Breast epithelium (tissue), 4 donors: ENCODE measurements at regions not wholly inside any gene's neighbourhood (a gene's known extent, or its start where the extent isn't known, plus 50 kb on each side); places are given as distances from the start of the nearest gene placed in this dataset.

Experiments
- DNase-seq, 2 donors: peaks; one replicate each; pipeline ENCODE4 v3.0.0-alpha.2; 2019; ENCODE audit warnings: low spot score in 2 of 2
- H3K27ac ChIP-seq, 2 donors: fragments of 200-600 bp; sonication (generic) in 1 of 2; one replicate each; pipeline ENCODE4 v1.5.1; 2016 to 2019; ENCODE audit warnings: mild to moderate bottlenecking in 1 of 2
- H3K27me3 ChIP-seq, 2 donors: fragments of 200-600 bp; sonication (generic) in 1 of 2; one replicate each; pipeline versions ENCODE4 v1.5.1 to v1.6.0; 2017 to 2019; ENCODE audit warnings: control low read depth in 1 of 2, mild to moderate bottlenecking in 1 of 2
- H3K36me3 ChIP-seq: fragments of 200-600 bp; one replicate; pipeline ENCODE4 v1.5.1; 2019
- H3K4me1 ChIP-seq, 2 donors: fragments of 200-600 bp; sonication (generic); one replicate each; pipeline ENCODE4 v1.5.1; 2016 to 2019; ENCODE audit warnings: control low read depth in 1 of 2
- H3K4me3 ChIP-seq, 3 donors: fragments of 200-600 bp; sonication (generic); 1 replicate in 2 of 3; 2 replicates in 1 of 3; pipeline ENCODE4 v1.5.1; 2016 to 2019; ENCODE audit warnings: mild to moderate bottlenecking in 3 of 3, moderate library complexity in 2 of 3
- H3K9me3 ChIP-seq, 2 donors: fragments of 200-600 bp; sonication (generic) in 1 of 2; one replicate each; pipeline ENCODE4 v1.5.1; 2016 to 2019; ENCODE audit warnings: control low read depth in 1 of 2
- POLR2A ChIP-seq: fragments of 450-650 bp; IDR thresholded peaks from one replicate; pipeline ENCODE4 v1.6.1; 2016; ENCODE audit warnings: antibody characterized with exemption, mild to moderate bottlenecking, moderate library complexity
- POLR2AphosphoS5 ChIP-seq, 3 donors: sonication (generic); formaldehyde crosslinking; IDR thresholded peaks; one replicate each; pipeline ENCODE4 v1.6.1; 2017; ENCODE audit warnings: antibody characterized with exemption in 3 of 3
- intact Hi-C: fragments of 100-400 bp; cut with DNase I; formaldehyde crosslinking; loops from one replicate; pipeline ENCODE4 v1.15.1; 2023; ENCODE audit warnings: low total_unique reads
- TF ChIP-seq, protein P1 (sequence below), 3 donors: fragments of 450-650 bp; IDR thresholded peaks; one replicate each; pipeline ENCODE4 v1.5.1; 2016 to 2017; ENCODE audit warnings: antibody characterized with exemption in 3 of 3, mild to moderate bottlenecking in 3 of 3, moderate library complexity in 3 of 3

DNA sequence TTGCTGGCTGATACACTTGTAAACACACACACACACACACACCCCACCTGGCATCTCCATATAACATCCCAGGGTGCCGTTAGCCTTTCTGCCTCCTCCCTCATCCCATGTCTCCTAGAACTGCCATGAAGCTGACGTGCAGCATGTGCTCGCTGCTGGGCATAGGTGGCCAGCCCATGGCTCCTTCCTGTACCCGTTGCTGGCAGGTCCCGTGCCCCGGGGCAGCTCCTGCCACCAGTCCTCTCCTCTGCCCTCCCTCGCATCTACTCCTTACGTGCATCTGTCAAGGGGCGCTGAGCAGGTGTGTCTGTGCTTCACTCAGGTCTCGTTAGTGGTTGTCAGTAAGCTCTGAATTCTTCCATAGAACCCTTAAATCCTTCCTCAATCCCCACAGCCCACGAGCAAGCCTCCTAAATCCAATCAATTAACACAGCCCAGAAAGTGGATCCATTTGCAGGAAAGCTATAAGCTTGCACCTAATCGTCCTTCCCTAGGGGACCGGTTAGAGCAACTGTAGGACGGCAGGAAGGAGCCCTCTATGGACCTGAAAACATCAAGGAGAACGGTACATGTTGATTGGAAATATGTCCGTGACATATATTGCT lies 218.1 kb upstream of the FOXF1 start:
- TF ChIP-seq POLR2AphosphoS5 (IDR thresholded peaks at IDR 0.05): no peak
- TF ChIP-seq, protein P1, sequence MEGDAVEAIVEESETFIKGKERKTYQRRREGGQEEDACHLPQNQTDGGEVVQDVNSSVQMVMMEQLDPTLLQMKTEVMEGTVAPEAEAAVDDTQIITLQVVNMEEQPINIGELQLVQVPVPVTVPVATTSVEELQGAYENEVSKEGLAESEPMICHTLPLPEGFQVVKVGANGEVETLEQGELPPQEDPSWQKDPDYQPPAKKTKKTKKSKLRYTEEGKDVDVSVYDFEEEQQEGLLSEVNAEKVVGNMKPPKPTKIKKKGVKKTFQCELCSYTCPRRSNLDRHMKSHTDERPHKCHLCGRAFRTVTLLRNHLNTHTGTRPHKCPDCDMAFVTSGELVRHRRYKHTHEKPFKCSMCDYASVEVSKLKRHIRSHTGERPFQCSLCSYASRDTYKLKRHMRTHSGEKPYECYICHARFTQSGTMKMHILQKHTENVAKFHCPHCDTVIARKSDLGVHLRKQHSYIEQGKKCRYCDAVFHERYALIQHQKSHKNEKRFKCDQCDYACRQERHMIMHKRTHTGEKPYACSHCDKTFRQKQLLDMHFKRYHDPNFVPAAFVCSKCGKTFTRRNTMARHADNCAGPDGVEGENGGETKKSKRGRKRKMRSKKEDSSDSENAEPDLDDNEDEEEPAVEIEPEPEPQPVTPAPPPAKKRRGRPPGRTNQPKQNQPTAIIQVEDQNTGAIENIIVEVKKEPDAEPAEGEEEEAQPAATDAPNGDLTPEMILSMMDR (IDR thresholded peaks at IDR 0.05): no peak
- TF ChIP-seq POLR2A: no peak
- Histone ChIP-seq H3K9me3 (no peaks in the 10 kb centered on the region), H3K4me1 (no peaks in the 10 kb centered on the region), H3K4me3 (no peak overlapping the region), H3K27ac (no peak overlapping the region), H3K36me3 (no peaks in the 10 kb centered on the region), H3K27me3 (peaks cover under 1 to 99% of the 10 kb centered on the region in 2 donors)
- no peak for DNase-seq
- intact Hi-C loops: no loop called here

DNA sequence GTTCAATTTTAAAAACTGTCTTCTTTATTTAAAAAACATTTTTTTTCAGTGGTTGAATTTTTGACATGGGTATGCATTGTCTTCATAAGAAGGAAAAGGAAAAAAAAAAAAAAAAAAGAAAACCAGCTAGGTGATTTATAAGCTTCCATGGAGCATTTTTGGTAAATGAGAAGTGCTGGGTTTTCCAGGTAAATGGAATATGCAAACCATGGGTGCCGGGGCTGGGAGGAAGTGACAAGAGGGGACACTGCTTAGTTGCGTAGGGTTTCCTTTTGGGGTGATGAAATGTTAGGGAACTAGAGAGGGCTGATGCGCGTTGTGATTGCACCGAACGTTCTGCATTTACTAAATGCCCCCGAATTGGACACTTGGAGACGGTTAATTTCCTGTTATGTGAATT lies 217.4 kb upstream of the FOXF1 start:
- no peaks in the 10 kb centered on the region for H3K4me1 ChIP-seq
- no peak for DNase-seq
- intact Hi-C loops: no loop called here
- TF ChIP-seq POLR2AphosphoS5 (IDR thresholded peaks at IDR 0.05) (no peak), POLR2A (no peak)
- TF ChIP-seq, protein P1 (IDR thresholded peaks at IDR 0.05): no peak
- no peaks in the 10 kb centered on the region for H3K9me3 ChIP-seq
- H3K27me3 ChIP-seq: peaks cover 0 to 99% of the 10 kb centered on the region in 2 donors
- no peak overlapping the region for H3K27ac ChIP-seq
- H3K36me3 ChIP-seq: no peaks in the 10 kb centered on the region
- no peak overlapping the region for H3K4me3 ChIP-seq

DNA sequence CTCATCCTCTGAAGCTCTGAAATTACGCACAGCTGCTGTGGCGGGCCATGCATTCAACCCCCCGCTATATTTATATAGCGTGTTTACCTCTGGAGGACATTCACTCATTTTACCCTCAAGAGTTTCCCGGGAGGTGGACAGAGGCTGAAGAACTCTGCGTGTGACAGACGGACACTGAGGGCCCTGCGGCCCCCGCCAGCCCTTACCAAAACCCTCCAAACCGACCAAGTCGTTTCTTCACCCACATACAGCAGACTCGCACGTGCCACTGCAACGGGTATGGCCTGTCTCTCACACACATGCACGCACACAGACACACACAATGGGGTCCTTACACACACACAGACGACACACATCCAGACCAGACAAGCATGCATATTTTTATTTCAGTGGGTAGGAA lies 216.4 kb upstream of the FOXF1 start:
- H3K27ac ChIP-seq: no peak overlapping the region
- no peak for DNase-seq
- H3K4me1 ChIP-seq: no peaks in the 10 kb centered on the region
- TF ChIP-seq, protein P1 (IDR thresholded peaks at IDR 0.05): no peak
- no peak for TF ChIP-seq POLR2A
- intact Hi-C loops: no loop called here
- peaks cover 0 to 99% of the 10 kb centered on the region in 2 donors for H3K27me3 ChIP-seq
- no peak overlapping the region for H3K4me3 ChIP-seq
- no peaks in the 10 kb centered on the region for H3K36me3 ChIP-seq
- no peaks in the 10 kb centered on the region for H3K9me3 ChIP-seq

DNA sequence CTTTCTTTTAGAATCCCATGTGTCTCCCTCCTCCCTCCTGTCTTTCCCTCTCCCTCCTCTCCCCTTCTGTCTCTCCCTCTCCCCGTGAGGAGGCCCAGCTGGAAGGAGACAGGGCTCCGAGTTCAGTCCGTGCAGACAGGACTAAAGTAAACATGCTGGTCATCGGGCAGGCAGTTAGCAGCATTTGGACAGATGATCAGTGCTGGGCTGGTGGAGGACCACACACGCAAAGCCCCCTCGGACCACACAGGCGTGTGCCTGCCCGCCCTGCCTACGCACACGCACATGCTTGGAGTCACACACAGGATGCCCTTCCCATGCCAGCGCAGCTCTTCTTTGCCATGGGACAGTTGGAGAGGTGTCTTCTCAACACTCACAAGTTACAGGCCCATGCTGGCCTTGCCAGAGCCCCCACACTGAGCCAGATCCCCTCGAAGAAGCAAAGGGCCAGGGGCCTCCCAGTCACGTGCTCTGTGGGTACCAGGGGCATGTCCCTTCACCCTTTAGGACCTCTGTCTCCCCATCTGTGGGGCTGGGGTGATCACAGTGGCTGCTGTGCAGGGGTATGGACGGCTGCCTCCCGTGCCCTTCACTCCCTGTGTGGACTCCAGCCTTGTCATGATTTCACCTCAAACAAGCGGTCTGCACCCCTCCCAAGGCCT lies 215.7 kb upstream of the FOXF1 start:
- no peaks in the 10 kb centered on the region for H3K4me1 ChIP-seq
- no peak overlapping the region for H3K4me3 ChIP-seq
- H3K9me3 ChIP-seq: no peaks in the 10 kb centered on the region
- peaks cover 0 to 97% of the 10 kb centered on the region in 2 donors for H3K27me3 ChIP-seq
- intact Hi-C loops: no loop called here
- no peak for DNase-seq
- H3K27ac ChIP-seq: no peak overlapping the region
- TF ChIP-seq POLR2A: no peak
- TF ChIP-seq, protein P1 (IDR thresholded peaks at IDR 0.05): no peak
- TF ChIP-seq POLR2AphosphoS5 (IDR thresholded peaks at IDR 0.05): no peak
- no peaks in the 10 kb centered on the region for H3K36me3 ChIP-seq

DNA sequence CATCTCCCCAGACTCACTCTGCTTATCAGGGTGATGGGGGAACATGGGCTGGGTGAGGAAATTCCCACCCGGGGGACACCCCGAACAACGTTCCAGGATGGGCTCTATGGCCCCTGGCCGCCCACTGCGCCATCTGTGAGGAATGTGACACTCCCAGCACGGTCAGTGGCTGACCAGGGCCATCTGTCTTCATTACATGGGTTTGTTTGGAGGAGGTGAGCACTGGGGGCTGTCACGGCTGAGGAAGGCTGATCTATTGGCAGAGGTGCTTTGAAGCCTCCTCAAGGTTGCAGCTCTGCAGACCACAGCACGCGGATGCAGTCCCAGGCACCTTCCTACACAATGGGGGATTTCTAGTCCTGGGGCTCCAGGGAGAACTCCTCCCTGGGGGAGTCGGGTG lies 214.1 kb upstream of the FOXF1 start:
- Histone ChIP-seq H3K27ac (no peak overlapping the region), H3K9me3 (no peaks in the 10 kb centered on the region), H3K36me3 (no peaks in the 10 kb centered on the region), H3K27me3 (peaks cover 0 to 96% of the 10 kb centered on the region in 2 donors), H3K4me3 (no peak overlapping the region), H3K4me1 (no peaks in the 10 kb centered on the region)
- TF ChIP-seq, protein P1 (IDR thresholded peaks at IDR 0.05): no peak
- TF ChIP-seq POLR2AphosphoS5 (IDR thresholded peaks at IDR 0.05): no peak
- TF ChIP-seq POLR2A: no peak
- intact Hi-C loops: no loop called here
- DNase-seq: no peak
